HepG2 (cell line): ENCODE measurements at regions not wholly inside any gene's neighbourhood (a gene's known extent, or its start where the extent isn't known, plus 50 kb on each side); places are given as distances from the start of the nearest gene placed in this dataset.

Experiments
- NFE2 ChIP-seq: sonication (generic); formaldehyde crosslinking; IDR thresholded peaks from 2 replicates; pipeline ENCODE4 v1.4.0; 2020; ENCODE audit warnings: missing genetic modification reagents
- RARA ChIP-seq: IDR thresholded peaks from 2 replicates; pipeline ENCODE4 v1.6.1; 2016; ENCODE audit warnings: missing genetic modification reagents, missing compliant biosample characterization
- SMC3 ChIP-seq: IDR thresholded peaks from 2 replicates; pipeline ENCODE4 v1.6.1; 2011; ENCODE audit warnings: low read length, improper control_type of control experiment
- SRSF4 ChIP-seq: fragments of 200-400 bp; formaldehyde crosslinking; IDR thresholded peaks from one replicate; pipeline ENCODE4 v1.6.1; 2018; ENCODE audit warnings: mild to moderate bottlenecking, low read depth, low read length, moderate library complexity; ENCODE audit not compliant: poor library complexity, severe bottlenecking
- TBL1XR1 ChIP-seq: fragments of 150-350 bp; IDR thresholded peaks from 2 replicates; pipeline ENCODE4 v1.6.1; 2014; ENCODE audit warnings: borderline replicate concordance, low read length; ENCODE audit not compliant: partially characterized antibody
- TCF7L2 ChIP-seq: IDR thresholded peaks from 2 replicates; pipeline ENCODE4 v1.6.1; 2011; ENCODE audit warnings: mild to moderate bottlenecking, low read depth, low read length, moderate library complexity
- THAP11 ChIP-seq: IDR thresholded peaks from 2 replicates; pipeline ENCODE4 v1.6.1; 2016; ENCODE audit warnings: missing biosample characterization, missing genetic modification reagents
- ZNF501 ChIP-seq: sonication (generic); formaldehyde crosslinking; IDR thresholded peaks from 2 replicates; pipeline ENCODE4 v1.5.1; 2020; ENCODE audit warnings: mild to moderate bottlenecking, moderate library complexity, missing genetic modification reagents
- TF ChIP-seq, protein P1 (sequence below): sonication (generic); formaldehyde crosslinking; IDR thresholded peaks from 2 replicates; pipeline ENCODE4 v1.5.0; 2020; ENCODE audit warnings: mild to moderate bottlenecking, missing genetic modification reagents, moderate library complexity
- TF ChIP-seq, protein P2 (sequence below): sonication (generic); formaldehyde crosslinking; IDR thresholded peaks from 2 replicates; pipeline ENCODE4 v1.4.0; 2020; ENCODE audit warnings: missing genetic modification reagents
- TF ChIP-seq, protein P3 (sequence below): IDR thresholded peaks from 2 replicates; pipeline ENCODE4 v1.6.1; 2012; ENCODE audit warnings: inconsistent platforms

DNA sequence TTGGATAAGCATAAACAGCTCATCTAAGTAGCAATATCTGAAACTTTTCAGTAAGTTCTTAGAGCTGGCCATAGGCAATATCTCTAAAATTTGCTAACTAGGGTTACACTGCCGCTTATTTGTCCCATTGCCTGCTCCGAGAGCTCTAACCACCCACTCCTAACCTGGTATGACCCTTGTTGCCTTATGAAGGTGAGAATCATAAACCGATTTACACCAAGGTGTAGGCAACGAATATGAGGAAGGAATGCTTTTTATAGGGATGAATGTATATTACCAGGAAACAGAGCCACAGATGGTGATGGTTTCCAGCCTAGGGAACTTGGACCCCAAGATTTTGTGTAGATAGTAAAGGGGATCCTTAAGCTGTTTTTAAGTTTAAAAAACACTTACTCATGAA lies 440.9 kb downstream of the PDCD6IP start:
- no peak for TF ChIP-seq TCF7L2
- no peak for TF ChIP-seq SRSF4
- TF ChIP-seq, protein P1, sequence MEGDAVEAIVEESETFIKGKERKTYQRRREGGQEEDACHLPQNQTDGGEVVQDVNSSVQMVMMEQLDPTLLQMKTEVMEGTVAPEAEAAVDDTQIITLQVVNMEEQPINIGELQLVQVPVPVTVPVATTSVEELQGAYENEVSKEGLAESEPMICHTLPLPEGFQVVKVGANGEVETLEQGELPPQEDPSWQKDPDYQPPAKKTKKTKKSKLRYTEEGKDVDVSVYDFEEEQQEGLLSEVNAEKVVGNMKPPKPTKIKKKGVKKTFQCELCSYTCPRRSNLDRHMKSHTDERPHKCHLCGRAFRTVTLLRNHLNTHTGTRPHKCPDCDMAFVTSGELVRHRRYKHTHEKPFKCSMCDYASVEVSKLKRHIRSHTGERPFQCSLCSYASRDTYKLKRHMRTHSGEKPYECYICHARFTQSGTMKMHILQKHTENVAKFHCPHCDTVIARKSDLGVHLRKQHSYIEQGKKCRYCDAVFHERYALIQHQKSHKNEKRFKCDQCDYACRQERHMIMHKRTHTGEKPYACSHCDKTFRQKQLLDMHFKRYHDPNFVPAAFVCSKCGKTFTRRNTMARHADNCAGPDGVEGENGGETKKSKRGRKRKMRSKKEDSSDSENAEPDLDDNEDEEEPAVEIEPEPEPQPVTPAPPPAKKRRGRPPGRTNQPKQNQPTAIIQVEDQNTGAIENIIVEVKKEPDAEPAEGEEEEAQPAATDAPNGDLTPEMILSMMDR (CRISPR knock-in tag), result no peak
- TF ChIP-seq THAP11, result no peak
- no peak for TF ChIP-seq RARA (CRISPR knock-in tag)
- TF ChIP-seq TBL1XR1, result no peak
- TF ChIP-seq, protein P2, sequence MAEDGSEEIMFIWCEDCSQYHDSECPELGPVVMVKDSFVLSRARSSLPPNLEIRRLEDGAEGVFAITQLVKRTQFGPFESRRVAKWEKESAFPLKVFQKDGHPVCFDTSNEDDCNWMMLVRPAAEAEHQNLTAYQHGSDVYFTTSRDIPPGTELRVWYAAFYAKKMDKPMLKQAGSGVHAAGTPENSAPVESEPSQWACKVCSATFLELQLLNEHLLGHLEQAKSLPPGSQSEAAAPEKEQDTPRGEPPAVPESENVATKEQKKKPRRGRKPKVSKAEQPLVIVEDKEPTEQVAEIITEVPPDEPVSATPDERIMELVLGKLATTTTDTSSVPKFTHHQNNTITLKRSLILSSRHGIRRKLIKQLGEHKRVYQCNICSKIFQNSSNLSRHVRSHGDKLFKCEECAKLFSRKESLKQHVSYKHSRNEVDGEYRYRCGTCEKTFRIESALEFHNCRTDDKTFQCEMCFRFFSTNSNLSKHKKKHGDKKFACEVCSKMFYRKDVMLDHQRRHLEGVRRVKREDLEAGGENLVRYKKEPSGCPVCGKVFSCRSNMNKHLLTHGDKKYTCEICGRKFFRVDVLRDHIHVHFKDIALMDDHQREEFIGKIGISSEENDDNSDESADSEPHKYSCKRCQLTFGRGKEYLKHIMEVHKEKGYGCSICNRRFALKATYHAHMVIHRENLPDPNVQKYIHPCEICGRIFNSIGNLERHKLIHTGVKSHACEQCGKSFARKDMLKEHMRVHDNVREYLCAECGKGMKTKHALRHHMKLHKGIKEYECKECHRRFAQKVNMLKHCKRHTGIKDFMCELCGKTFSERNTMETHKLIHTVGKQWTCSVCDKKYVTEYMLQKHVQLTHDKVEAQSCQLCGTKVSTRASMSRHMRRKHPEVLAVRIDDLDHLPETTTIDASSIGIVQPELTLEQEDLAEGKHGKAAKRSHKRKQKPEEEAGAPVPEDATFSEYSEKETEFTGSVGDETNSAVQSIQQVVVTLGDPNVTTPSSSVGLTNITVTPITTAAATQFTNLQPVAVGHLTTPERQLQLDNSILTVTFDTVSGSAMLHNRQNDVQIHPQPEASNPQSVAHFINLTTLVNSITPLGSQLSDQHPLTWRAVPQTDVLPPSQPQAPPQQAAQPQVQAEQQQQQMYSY (CRISPR knock-in tag), result no peak
- TF ChIP-seq SMC3, result no peak
- no peak for TF ChIP-seq ZNF501 (CRISPR knock-in tag)
- TF ChIP-seq, protein P3, sequence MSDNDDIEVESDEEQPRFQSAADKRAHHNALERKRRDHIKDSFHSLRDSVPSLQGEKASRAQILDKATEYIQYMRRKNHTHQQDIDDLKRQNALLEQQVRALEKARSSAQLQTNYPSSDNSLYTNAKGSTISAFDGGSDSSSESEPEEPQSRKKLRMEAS, result no peak
- TF ChIP-seq NFE2 (CRISPR knock-in tag), result no peak
